ENCODE measurements at regions not wholly inside any gene's neighbourhood (a gene's known extent, or its start where the extent isn't known, plus 50 kb on each side); places are given as distances from the start of the nearest gene placed in this dataset.

GRCh38 chr12:77625441-77625840 is 205.3 kb upstream of the NAV3 start:
- H3K4ac ChIP-seq (ENCODE audit: low read depth, low read length): no peak overlapping the region
- H2BK5ac ChIP-seq (ENCODE audit: insufficient read length, low read length): no peak overlapping the region
- no peak overlapping the region for H2BK15ac ChIP-seq (ENCODE audit: low read depth, low read length)
- no peaks in the 10 kb centered on the region for H3K27me3 ChIP-seq (ENCODE audit: insufficient read depth, low read length)
- H2BK12ac ChIP-seq (ENCODE audit: insufficient read length, low read depth, low read length): no peak overlapping the region
- no peak overlapping the region for H2BK120ac ChIP-seq (ENCODE audit: low read depth, low read length, poor library complexity, severe bottlenecking)
- no peaks in the 10 kb centered on the region for H3K79me1 ChIP-seq (ENCODE audit: insufficient read depth, low read depth, low read length, poor library complexity, severe bottlenecking)
- H3K23me2 ChIP-seq (ENCODE audit: insufficient read length, low read depth, low read length, poor library complexity, severe bottlenecking): no peaks in the 10 kb centered on the region
- no peak overlapping the region for H3K27ac ChIP-seq (ENCODE audit: insufficient read length, low read depth, low read length)
- H4K5ac ChIP-seq (ENCODE audit: insufficient read length, low read depth, low read length): no peak overlapping the region
- no peaks in the 10 kb centered on the region for H3K36me3 Mint-ChIP-seq (ENCODE audit: insufficient read depth in 1 of 3, low read depth in 3 of 3)
- H4K91ac ChIP-seq (ENCODE audit: insufficient read length, low read depth, low read length): no peak overlapping the region
- no peaks in the 10 kb centered on the region for H3K4me1 ChIP-seq (ENCODE audit: insufficient read depth, low read length)
- peaks cover 0 to 4% of the 10 kb centered on the region in 2 experiments; a peak in 3 of 4 replicates for H3K4me1 Mint-ChIP-seq
- WGBS (ENCODE audit: extremely low coverage, insufficient read length, low lambda C conversion rate): no CpG with 5 or more reads among the region's 3 CpGs
- no peak overlapping the region for H3K27ac Mint-ChIP-seq
- H2AK5ac ChIP-seq (ENCODE audit: insufficient read length, low read length): no peak overlapping the region
- no peaks in the 10 kb centered on the region for H3K9me3 ChIP-seq (ENCODE audit: control insufficient read depth, low read depth, low read length)
- H3T11ph ChIP-seq (ENCODE audit: low read length): no peak overlapping the region
- TF ChIP-seq, protein P1, sequence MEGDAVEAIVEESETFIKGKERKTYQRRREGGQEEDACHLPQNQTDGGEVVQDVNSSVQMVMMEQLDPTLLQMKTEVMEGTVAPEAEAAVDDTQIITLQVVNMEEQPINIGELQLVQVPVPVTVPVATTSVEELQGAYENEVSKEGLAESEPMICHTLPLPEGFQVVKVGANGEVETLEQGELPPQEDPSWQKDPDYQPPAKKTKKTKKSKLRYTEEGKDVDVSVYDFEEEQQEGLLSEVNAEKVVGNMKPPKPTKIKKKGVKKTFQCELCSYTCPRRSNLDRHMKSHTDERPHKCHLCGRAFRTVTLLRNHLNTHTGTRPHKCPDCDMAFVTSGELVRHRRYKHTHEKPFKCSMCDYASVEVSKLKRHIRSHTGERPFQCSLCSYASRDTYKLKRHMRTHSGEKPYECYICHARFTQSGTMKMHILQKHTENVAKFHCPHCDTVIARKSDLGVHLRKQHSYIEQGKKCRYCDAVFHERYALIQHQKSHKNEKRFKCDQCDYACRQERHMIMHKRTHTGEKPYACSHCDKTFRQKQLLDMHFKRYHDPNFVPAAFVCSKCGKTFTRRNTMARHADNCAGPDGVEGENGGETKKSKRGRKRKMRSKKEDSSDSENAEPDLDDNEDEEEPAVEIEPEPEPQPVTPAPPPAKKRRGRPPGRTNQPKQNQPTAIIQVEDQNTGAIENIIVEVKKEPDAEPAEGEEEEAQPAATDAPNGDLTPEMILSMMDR (conservative IDR thresholded peaks at IDR 0.05): no peak
- no peak overlapping the region for H3K23ac ChIP-seq (ENCODE audit: insufficient read length, low read depth, low read length)
- H3K9me3 Mint-ChIP-seq: no peaks in the 10 kb centered on the region
- no peak overlapping the region for H3K4me3 Mint-ChIP-seq
- no peak overlapping the region for H4K8ac ChIP-seq (replicated peaks; ENCODE audit: insufficient read length, low read depth, low read length)
- no peaks in the 10 kb centered on the region for H3K27me3 Mint-ChIP-seq (ENCODE audit: low read depth)
- H3K4me2 ChIP-seq (ENCODE audit: insufficient read depth, insufficient read length, low read length): no peak overlapping the region
- no peaks in the 10 kb centered on the region for H3K79me2 ChIP-seq (ENCODE audit: insufficient read depth, low read length)
- H4K20me1 ChIP-seq (ENCODE audit: control insufficient read depth, insufficient read depth, insufficient read length): no peaks in the 10 kb centered on the region
- no peak overlapping the region for H3K14ac ChIP-seq (ENCODE audit: insufficient read depth, low read length)
- no peak overlapping the region for H3K56ac ChIP-seq (ENCODE audit: insufficient read length, low read depth, low read length)
- no peak for DNase-seq
- no peak overlapping the region for H3K18ac ChIP-seq (ENCODE audit: insufficient read length, low read depth, low read length)
- H2AFZ ChIP-seq (ENCODE audit: low read length): no peak overlapping the region
- H3K9ac ChIP-seq (ENCODE audit: extremely low read depth, insufficient read length, low read length): no peak overlapping the region
- no peak overlapping the region for H2BK20ac ChIP-seq (ENCODE audit: low read depth, low read length, poor library complexity, severe bottlenecking)
